Neuron (in vitro differentiated cells): ENCODE measurements at regions not wholly inside any gene's neighbourhood (a gene's known extent, or its start where the extent isn't known, plus 50 kb on each side); places are given as distances from the start of the nearest gene placed in this dataset.

Experiments used
- H2AFZ ChIP-seq: one replicate; pipeline ENCODE4 v1.6.1; 2013; ENCODE audit warnings: low read depth, mild to moderate bottlenecking, inconsistent platforms, low read length, moderate library complexity
- H3K27me3 ChIP-seq: one replicate; pipeline ENCODE4 v1.6.1; 2013; ENCODE audit warnings: low read length; ENCODE audit not compliant: insufficient read depth
- H3K36me3 ChIP-seq: one replicate; pipeline ENCODE4 v1.6.1; 2013; ENCODE audit warnings: low read length; ENCODE audit not compliant: insufficient read depth
- H3K4me1 ChIP-seq: one replicate; pipeline ENCODE4 v1.6.1; 2013; ENCODE audit warnings: low read length; ENCODE audit not compliant: insufficient read depth
- H3K4me3 ChIP-seq: 2 replicates; pipeline ENCODE4 v1.5.1; 2013; ENCODE audit warnings: mild to moderate bottlenecking, low read length, moderate library complexity
- H3K9me3 ChIP-seq: one replicate; pipeline ENCODE4 v1.6.1; 2013; ENCODE audit warnings: low read length

- H3K27me3 ChIP-seq: no peaks in the 10 kb centered on the region
- no peak overlapping the region for H3K4me3 ChIP-seq
- H3K4me1 ChIP-seq: peaks cover 27% of the 10 kb centered on the region
- H3K9me3 ChIP-seq: peaks cover 2% of the 10 kb centered on the region
- H3K36me3 ChIP-seq: no peaks in the 10 kb centered on the region
- H2AFZ ChIP-seq: no peak overlapping the region
These were observed 207.4 kb downstream of the DLL1 start for GRCh38 chr6:170083236-170084051.

DNA sequence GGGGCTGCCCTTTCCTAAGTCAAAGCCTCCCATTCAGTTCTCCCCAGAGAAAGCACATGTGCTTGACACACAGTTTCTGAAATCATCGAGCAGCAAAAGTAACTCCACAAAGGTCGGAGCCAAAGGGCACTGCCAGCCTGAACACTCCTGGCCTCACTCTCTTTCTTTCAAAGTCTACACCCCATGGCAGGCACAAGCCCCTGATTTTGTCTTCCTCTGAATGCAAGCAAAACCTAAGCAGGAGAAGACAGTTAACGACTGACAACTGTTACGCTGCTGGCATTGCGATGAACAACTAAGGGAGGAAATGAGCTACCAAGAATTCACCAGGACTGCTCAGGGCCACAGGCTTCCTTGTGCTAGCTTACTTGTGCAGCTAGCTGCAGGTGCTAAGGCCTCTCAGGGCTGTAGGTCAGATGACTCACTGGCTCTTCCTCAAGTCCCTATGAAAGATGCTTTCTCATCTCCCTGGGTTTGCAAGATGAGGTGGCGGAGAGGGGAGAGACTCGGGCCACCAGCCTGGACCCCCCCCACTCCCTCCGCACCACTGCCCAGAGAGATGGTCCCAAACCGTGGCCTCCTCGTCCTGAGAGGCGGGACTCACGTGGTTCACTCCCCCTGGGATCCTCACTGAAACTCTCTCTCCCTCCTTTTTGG is 208.2 kb downstream of the DLL1 start:
- Histone ChIP-seq H3K4me3 (no peak overlapping the region), H3K9me3 (peaks cover 2% of the 10 kb centered on the region), H3K27me3 (no peaks in the 10 kb centered on the region), H3K4me1 (peaks cover 27% of the 10 kb centered on the region), H2AFZ (no peak overlapping the region), H3K36me3 (no peaks in the 10 kb centered on the region)

DNA sequence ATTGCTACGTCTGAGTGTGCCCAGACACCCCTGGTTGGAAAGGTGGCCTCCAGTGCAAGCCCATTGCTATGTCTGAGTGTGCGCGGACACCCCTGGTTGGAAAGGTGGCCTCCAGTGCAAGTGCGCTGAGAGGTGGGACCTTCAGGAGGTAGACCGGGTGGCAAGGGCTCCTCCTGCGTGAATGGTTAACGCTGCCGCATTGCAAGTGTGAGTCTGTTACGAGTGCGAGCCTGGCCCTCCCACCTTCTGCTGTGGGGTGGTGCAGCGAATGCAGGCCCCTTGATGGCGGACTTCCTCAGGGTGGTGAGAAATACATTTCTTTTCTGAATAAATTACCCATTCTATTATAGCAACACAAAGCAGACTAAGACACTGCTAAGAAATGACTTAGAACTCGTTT is 208.8 kb downstream of the DLL1 start:
- Histone ChIP-seq H3K4me3 (no peak overlapping the region), H2AFZ (no peak overlapping the region), H3K27me3 (no peaks in the 10 kb centered on the region), H3K36me3 (no peaks in the 10 kb centered on the region), H3K9me3 (peaks cover 2% of the 10 kb centered on the region), H3K4me1 (peaks cover 27% of the 10 kb centered on the region)

DNA sequence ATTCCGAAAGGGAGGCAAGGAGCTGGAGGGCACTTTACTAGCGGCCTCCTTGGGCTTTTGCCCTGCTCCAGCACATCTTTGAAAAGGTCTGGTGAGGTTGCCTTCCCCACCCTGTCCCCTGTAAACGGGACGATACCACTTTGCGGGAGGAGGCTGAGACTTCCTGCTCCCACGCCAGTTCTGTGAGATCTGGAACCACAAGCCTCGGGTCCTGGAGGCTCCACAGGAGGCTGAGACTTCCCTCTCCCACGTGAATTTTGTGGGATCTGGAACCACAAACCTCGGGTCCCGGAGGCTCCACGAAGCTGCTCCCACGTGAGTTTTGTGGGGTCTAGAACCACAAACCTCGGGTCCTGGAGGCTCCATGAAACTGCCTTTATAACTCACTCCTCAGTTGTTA is 209.3 kb downstream of the DLL1 start:
- H3K4me3 ChIP-seq: no peak overlapping the region
- H3K36me3 ChIP-seq: no peaks in the 10 kb centered on the region
- H2AFZ ChIP-seq: no peak overlapping the region
- H3K27me3 ChIP-seq: no peaks in the 10 kb centered on the region
- peaks cover 27% of the 10 kb centered on the region for H3K4me1 ChIP-seq
- peaks cover 2% of the 10 kb centered on the region for H3K9me3 ChIP-seq

DNA sequence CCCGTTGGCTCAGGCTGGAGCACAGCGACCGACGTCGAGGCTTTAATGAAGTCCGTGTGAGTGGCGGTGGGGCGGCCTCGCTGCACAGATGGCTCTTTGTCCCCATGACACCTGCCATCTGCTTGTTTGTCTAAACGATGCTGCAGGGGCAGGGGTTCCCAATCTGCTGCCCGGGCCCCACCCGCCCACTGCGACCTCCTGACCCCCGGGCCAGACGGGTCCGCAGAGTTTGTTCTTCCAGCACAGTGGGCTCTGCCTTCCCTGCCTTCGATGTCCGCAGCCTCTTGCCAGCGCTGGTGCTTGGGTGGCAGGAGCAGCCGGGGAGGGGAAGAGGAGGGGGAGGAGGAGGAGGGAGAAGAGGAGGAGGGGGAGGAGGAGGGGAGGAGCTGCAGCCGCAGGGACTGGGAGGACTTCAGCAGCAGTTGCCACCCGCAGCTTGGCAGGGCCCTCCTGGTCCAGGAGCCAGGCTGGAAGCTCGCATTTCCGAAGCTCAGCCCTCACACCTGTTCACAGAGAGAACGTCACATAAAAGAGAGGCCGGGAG is 210.0 kb downstream of the DLL1 start:
- Histone ChIP-seq H3K4me3 (no peak overlapping the region), H3K4me1 (peaks cover 27% of the 10 kb centered on the region), H3K9me3 (peaks cover 2% of the 10 kb centered on the region), H2AFZ (no peak overlapping the region), H3K27me3 (no peaks in the 10 kb centered on the region), H3K36me3 (no peaks in the 10 kb centered on the region)

- no peak overlapping the region for H3K4me3 ChIP-seq
- H2AFZ ChIP-seq: no peak overlapping the region
- H3K27me3 ChIP-seq: no peaks in the 10 kb centered on the region
- H3K9me3 ChIP-seq: peaks cover 2% of the 10 kb centered on the region
- H3K36me3 ChIP-seq: no peaks in the 10 kb centered on the region
- peaks cover 27% of the 10 kb centered on the region for H3K4me1 ChIP-seq
These were observed 210.6 kb downstream of the DLL1 start for GRCh38 chr6:170080169-170080827.

- H3K27me3 ChIP-seq: no peaks in the 10 kb centered on the region
These were observed 214.3 kb downstream of the DLL1 start for GRCh38 chr6:170076466-170077165.

DNA sequence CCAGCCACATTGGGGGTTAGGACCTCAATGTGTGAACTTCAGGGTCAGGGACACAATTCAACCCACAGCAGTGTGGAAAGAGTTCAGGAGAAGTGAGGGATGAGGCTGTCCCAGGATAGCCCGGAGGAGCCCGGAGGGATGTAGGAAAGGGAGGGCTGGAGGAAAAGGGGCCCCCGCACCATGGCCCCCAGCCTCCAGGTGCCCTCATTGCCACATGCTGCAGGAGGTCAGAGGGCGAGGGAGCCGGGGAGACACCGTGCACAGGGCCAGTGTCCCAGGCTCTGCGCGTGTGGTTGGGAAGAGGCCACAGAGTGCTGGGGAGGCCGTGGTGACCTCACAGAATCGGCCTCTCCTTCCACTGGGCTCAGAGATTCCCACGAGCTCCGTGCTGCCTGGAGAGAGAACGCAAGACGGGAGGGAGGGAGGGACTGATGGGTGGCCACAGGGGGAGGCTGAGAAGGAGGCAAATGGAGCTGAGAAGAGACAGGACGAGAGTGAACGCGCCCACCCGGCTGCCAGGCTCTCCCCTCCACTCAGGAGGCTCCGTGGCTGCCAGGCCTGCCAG is 215.1 kb downstream of the DLL1 start:
- no peak overlapping the region for H3K4me3 ChIP-seq
- H3K27me3 ChIP-seq: no peaks in the 10 kb centered on the region
- H2AFZ ChIP-seq: no peak overlapping the region

More at GRCh38 chr6:170076466-170077165, 214.3 kb downstream of the DLL1 start:
- no peaks in the 10 kb centered on the region for H3K36me3 ChIP-seq
- H3K4me1 ChIP-seq: peaks cover 14% of the 10 kb centered on the region
- no peak overlapping the region for H3K4me3 ChIP-seq
- peaks cover 2% of the 10 kb centered on the region for H3K9me3 ChIP-seq
- no peak overlapping the region for H2AFZ ChIP-seq

GRCh38 chr6:170074907-170075306 is 216.0 kb downstream of the DLL1 start:
- H3K27me3 ChIP-seq: no peaks in the 10 kb centered on the region
- no peaks in the 10 kb centered on the region for H3K36me3 ChIP-seq
- peaks cover 2% of the 10 kb centered on the region for H3K9me3 ChIP-seq
- H3K4me1 ChIP-seq: peaks cover under 1% of the 10 kb centered on the region
- no peak overlapping the region for H3K4me3 ChIP-seq
- H2AFZ ChIP-seq: no peak overlapping the region

More for the DNA sequence above, 215.1 kb downstream of the DLL1 start:
- Histone ChIP-seq H3K4me1 (peaks cover 8% of the 10 kb centered on the region), H3K9me3 (peaks cover 2% of the 10 kb centered on the region), H3K36me3 (no peaks in the 10 kb centered on the region)

DNA sequence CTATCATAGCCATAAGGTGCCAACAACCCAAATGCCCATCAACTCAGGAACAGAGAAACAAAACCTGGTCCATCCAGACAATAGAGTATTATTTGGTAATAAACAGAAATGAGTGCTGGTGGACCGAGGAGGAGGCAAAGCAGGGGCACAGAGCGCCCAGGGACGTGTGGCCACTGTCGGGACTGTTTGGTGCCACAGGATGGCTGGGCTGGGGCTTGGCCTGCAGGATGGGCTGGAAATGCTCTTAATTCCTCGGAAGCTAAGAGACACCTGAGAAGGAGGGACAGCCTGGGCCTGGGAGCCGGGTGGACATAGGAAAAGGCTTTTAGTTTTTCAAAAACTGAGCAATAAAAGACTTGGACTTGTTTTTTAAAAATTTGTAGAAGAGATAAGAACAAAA is 216.4 kb downstream of the DLL1 start:
- H3K4me1 ChIP-seq: no peaks in the 10 kb centered on the region
- no peaks in the 10 kb centered on the region for H3K36me3 ChIP-seq
- no peak overlapping the region for H3K4me3 ChIP-seq
- H3K27me3 ChIP-seq: no peaks in the 10 kb centered on the region
- H2AFZ ChIP-seq: no peak overlapping the region
- H3K9me3 ChIP-seq: peaks cover 2% of the 10 kb centered on the region

GRCh38 chr6:170073846-170074245 is 217.0 kb downstream of the DLL1 start:
- H3K4me1 ChIP-seq: no peaks in the 10 kb centered on the region

GRCh38 chr6:170072246-170072645 is 218.6 kb downstream of the DLL1 start:
- Histone ChIP-seq H3K9me3 (no peaks in the 10 kb centered on the region), H3K4me3 (no peak overlapping the region), H3K27me3 (no peaks in the 10 kb centered on the region), H3K36me3 (no peaks in the 10 kb centered on the region), H3K4me1 (peaks cover 2% of the 10 kb centered on the region), H2AFZ (no peak overlapping the region)

More at GRCh38 chr6:170073846-170074245, 217.0 kb downstream of the DLL1 start:
- H3K4me3 ChIP-seq: no peak overlapping the region
- H3K36me3 ChIP-seq: no peaks in the 10 kb centered on the region
- no peaks in the 10 kb centered on the region for H3K27me3 ChIP-seq
- H3K9me3 ChIP-seq: no peaks in the 10 kb centered on the region
- no peak overlapping the region for H2AFZ ChIP-seq
